ENCODE measurements at regions not wholly inside any gene's neighbourhood (a gene's known extent, or its start where the extent isn't known, plus 50 kb on each side); places are given as distances from the start of the nearest gene placed in this dataset.
"Not testable (repeated sequence)": the region's sequence is repeated elsewhere in the genome, so short reads cannot be mapped to it uniquely, and the experiment has no call there.

- intact Hi-C loops (cut with micrococcal nuclease), result not testable (repeated sequence)
Observed at GRCh38 chr2:10198482-10198881, 75.9 kb downstream of the RRM2 start.

GRCh38 chr2:10201201-10201600 lies 78.7 kb downstream of the RRM2 start:
- intact Hi-C loops (cut with micrococcal nuclease), result no loop called here

- intact Hi-C loops (cut with micrococcal nuclease), result no loop called here
Observed at GRCh38 chr2:10202131-10202665, 79.7 kb downstream of the RRM2 start.

GRCh38 chr2:10204326-10205161 lies 82.0 kb downstream of the RRM2 start:
- intact Hi-C loops (cut with micrococcal nuclease), result no loop called here

- intact Hi-C loops (cut with micrococcal nuclease), result no loop called here
Observed at GRCh38 chr2:10205162-10205475, 82.6 kb downstream of the RRM2 start.

GRCh38 chr2:10208736-10209135 lies 86.2 kb downstream of the RRM2 start:
- intact Hi-C loops (cut with micrococcal nuclease), result no loop called here

GRCh38 chr2:10209406-10209935 lies 86.9 kb downstream of the RRM2 start:
- intact Hi-C loops (cut with micrococcal nuclease), result no loop called here

- intact Hi-C loops (cut with micrococcal nuclease), result no loop called here
Observed at GRCh38 chr2:10210336-10210735, 87.8 kb downstream of the RRM2 start.

- intact Hi-C loops (cut with micrococcal nuclease), result no loop called here
Observed at GRCh38 chr2:10211844-10212422, 89.4 kb downstream of the RRM2 start.

GRCh38 chr2:10212827-10213226 lies 89.9 kb upstream of the HPCAL1 start:
- intact Hi-C loops (cut with micrococcal nuclease), result no loop called here

GRCh38 chr2:10214179-10214578 lies 88.5 kb upstream of the HPCAL1 start:
- intact Hi-C loops (cut with micrococcal nuclease), result no loop called here

GRCh38 chr2:10215393-10215935 lies 87.2 kb upstream of the HPCAL1 start:
- intact Hi-C loops (cut with micrococcal nuclease), result no loop called here

- intact Hi-C loops (cut with micrococcal nuclease), result no loop called here
Observed at GRCh38 chr2:10216677-10217488, 85.8 kb upstream of the HPCAL1 start.

GRCh38 chr2:10217489-10218435 lies 84.9 kb upstream of the HPCAL1 start:
- intact Hi-C loops (cut with micrococcal nuclease), result no loop called here

GRCh38 chr2:10220045-10220901 lies 82.4 kb upstream of the HPCAL1 start:
- intact Hi-C loops (cut with micrococcal nuclease), result no loop called here

- intact Hi-C loops (cut with micrococcal nuclease), result no loop called here
Observed at GRCh38 chr2:10220902-10221391, 81.8 kb upstream of the HPCAL1 start.

- intact Hi-C loops (cut with micrococcal nuclease), result no loop called here
Observed at GRCh38 chr2:10221443-10221842, 81.3 kb upstream of the HPCAL1 start.

GRCh38 chr2:10221976-10222870 lies 80.5 kb upstream of the HPCAL1 start:
- intact Hi-C loops (cut with micrococcal nuclease), result no loop called here
